Parathyroid adenoma (tissue), 2 donors: ENCODE measurements at regions not wholly inside any gene's neighbourhood (a gene's known extent, or its start where the extent isn't known, plus 50 kb on each side); places are given as distances from the start of the nearest gene placed in this dataset.

Experiments used
- H2AFZ ChIP-seq: fragments of 300-600 bp; sonication (generic); one replicate; pipeline ENCODE4 v1.7.0; 2017; ENCODE audit warnings: antibody characterized with exemption, mild to moderate bottlenecking
- H3K27ac ChIP-seq: fragments of 300-600 bp; sonication (generic); one replicate; pipeline ENCODE4 v1.7.0; 2017
- H3K27me3 ChIP-seq: fragments of 300-600 bp; sonication (generic); one replicate; pipeline ENCODE4 v1.7.0; 2017; ENCODE audit warnings: low read length; ENCODE audit not compliant: control insufficient read depth, insufficient read depth
- H3K36me3 ChIP-seq: fragments of 300-600 bp; sonication (generic); one replicate; pipeline ENCODE4 v1.7.0; 2017; ENCODE audit warnings: low read length; ENCODE audit not compliant: control insufficient read depth, insufficient read depth
- H3K4me1 ChIP-seq: fragments of 300-600 bp; sonication (generic); one replicate; pipeline ENCODE4 v1.7.0; 2017; ENCODE audit warnings: control low read depth
- H3K4me2 ChIP-seq: fragments of 300-600 bp; sonication (generic); one replicate; pipeline ENCODE4 v1.7.0; 2017; ENCODE audit warnings: low read length
- H3K4me3 ChIP-seq: fragments of 300-600 bp; sonication (generic); one replicate; pipeline ENCODE4 v1.7.0; 2017; ENCODE audit warnings: low read depth, low read length
- H3K79me2 ChIP-seq: fragments of 300-600 bp; sonication (generic); one replicate; pipeline ENCODE4 v1.7.0; 2017; ENCODE audit warnings: control low read depth
- H3K9ac ChIP-seq: fragments of 300-600 bp; sonication (generic); one replicate; pipeline ENCODE4 v1.7.0; 2017; ENCODE audit warnings: mild to moderate bottlenecking
- H3K9me3 ChIP-seq: fragments of 300-600 bp; sonication (generic); one replicate; pipeline ENCODE4 v1.7.0; 2017; ENCODE audit warnings: low read length; ENCODE audit not compliant: control insufficient read depth
- CTCF ChIP-seq: fragments of 300-600 bp; sonication (generic); IDR thresholded peaks from one replicate; pipeline ENCODE4 v1.7.0; 2017; ENCODE audit warnings: antibody characterized with exemption, mild to moderate bottlenecking
- donor health status: primary hyperparathyroidism.

GRCh38 chr18:55880617-55881016, 292.6 kb upstream of the TCF4 start:
- Histone ChIP-seq H3K27me3 (no peaks in the 10 kb centered on the region), H3K27ac (no peak overlapping the region), H3K4me2 (no peak overlapping the region), H3K9me3 (no peaks in the 10 kb centered on the region), H3K9ac (no peak overlapping the region), H3K36me3 (no peaks in the 10 kb centered on the region), H3K4me1 (no peaks in the 10 kb centered on the region), H2AFZ (no peak overlapping the region), H3K79me2 (no peaks in the 10 kb centered on the region), H3K4me3 (no peak overlapping the region)
- no peak for TF ChIP-seq CTCF

DNA sequence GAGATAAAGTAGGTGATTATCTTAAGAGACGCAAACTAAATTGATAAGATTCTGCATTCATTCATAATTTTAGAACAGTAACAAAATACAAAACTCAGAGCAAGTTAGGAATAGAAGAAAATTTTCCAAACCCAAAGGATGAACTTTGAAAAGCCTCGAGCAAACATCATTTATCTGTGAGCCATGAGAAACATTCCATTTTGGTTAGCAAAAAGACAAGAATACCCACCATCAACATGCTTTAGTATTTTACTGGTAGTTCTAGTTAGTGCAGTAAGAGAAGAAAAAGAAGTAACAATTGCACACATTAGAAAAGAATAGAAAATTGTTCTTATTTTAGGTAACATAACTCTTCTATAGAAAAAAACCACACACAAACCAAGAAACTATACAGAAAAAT, 291.3 kb upstream of the TCF4 start:
- Histone ChIP-seq H3K36me3 (no peaks in the 10 kb centered on the region), H3K79me2 (no peaks in the 10 kb centered on the region), H3K4me3 (no peak overlapping the region), H3K9ac (no peak overlapping the region), H3K9me3 (no peaks in the 10 kb centered on the region), H3K4me2 (no peak overlapping the region), H2AFZ (no peak overlapping the region), H3K4me1 (no peaks in the 10 kb centered on the region), H3K27ac (no peak overlapping the region), H3K27me3 (no peaks in the 10 kb centered on the region)
- no peak for TF ChIP-seq CTCF

DNA sequence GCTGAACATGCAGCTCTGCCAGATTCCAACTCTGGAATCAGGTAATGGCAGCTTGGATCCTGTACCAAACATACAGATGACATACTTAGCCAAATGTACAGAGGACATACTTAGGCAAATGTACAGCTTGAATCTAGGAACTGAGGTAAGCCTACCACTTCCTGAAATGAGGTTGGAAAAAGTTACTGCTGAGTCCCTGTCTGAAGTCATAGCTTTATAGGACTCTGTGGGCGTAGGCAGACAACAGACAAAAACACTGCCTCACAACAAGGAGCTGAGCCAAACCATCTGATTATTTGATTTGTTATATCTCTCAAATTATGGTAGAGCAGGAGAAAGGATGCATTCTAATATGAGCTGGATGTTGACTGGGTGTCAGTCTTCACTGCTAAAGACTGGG, 290.2 kb upstream of the TCF4 start:
- Histone ChIP-seq H3K27me3 (no peaks in the 10 kb centered on the region), H3K36me3 (no peaks in the 10 kb centered on the region), H3K9me3 (no peaks in the 10 kb centered on the region), H2AFZ (no peak overlapping the region), H3K4me1 (no peaks in the 10 kb centered on the region), H3K79me2 (no peaks in the 10 kb centered on the region), H3K4me3 (no peak overlapping the region), H3K9ac (no peak overlapping the region), H3K27ac (no peak overlapping the region), H3K4me2 (no peak overlapping the region)
- no peak for TF ChIP-seq CTCF

DNA sequence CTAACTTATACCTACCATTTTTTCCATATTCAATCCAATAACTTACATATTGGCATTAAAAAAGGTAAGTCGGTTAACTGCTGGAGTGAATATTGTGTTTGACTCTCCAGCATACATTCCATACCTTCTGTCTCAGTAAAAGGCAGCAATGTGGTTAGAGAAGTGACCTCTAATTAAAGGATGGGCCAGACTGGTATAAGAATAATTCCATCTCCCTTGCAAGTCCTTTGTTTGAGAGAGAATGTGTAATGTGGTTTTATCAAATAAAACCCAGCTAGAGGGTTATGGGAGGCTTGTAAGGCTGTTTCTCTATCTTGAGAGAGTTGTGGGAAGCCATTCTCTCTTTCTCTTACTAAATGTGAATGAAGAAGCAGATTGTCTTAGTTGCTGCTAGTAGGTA, 289.3 kb upstream of the TCF4 start:
- Histone ChIP-seq H3K4me3 (no peak overlapping the region), H3K4me2 (no peak overlapping the region), H2AFZ (no peak overlapping the region), H3K4me1 (no peaks in the 10 kb centered on the region), H3K9ac (no peak overlapping the region), H3K79me2 (no peaks in the 10 kb centered on the region), H3K27ac (no peak overlapping the region), H3K36me3 (no peaks in the 10 kb centered on the region), H3K27me3 (no peaks in the 10 kb centered on the region), H3K9me3 (no peaks in the 10 kb centered on the region)
- no peak for TF ChIP-seq CTCF

GRCh38 chr18:55876254-55876653, 288.3 kb upstream of the TCF4 start:
- Histone ChIP-seq H3K27ac (no peak overlapping the region), H3K9me3 (no peaks in the 10 kb centered on the region), H3K36me3 (no peaks in the 10 kb centered on the region), H3K4me1 (no peaks in the 10 kb centered on the region), H2AFZ (no peak overlapping the region), H3K4me2 (no peak overlapping the region), H3K79me2 (no peaks in the 10 kb centered on the region), H3K9ac (no peak overlapping the region), H3K4me3 (no peak overlapping the region), H3K27me3 (no peaks in the 10 kb centered on the region)
- TF ChIP-seq CTCF = no peak
